Epithelial cell of prostate (primary cell): ENCODE measurements at regions not wholly inside any gene's neighbourhood (a gene's known extent, or its start where the extent isn't known, plus 50 kb on each side); places are given as distances from the start of the nearest gene placed in this dataset.
"Not testable (repeated sequence)": the region's sequence is repeated elsewhere in the genome, so short reads cannot be mapped to it uniquely, and the experiment has no call there.

Experiments
- DNase-seq: peaks from one replicate; pipeline ENCODE4 v3.0.0-alpha.2; 2011; ENCODE audit warnings: low read depth, low spot score
- H3K27ac ChIP-seq: fragments of 450-650 bp; 2 replicates; pipeline ENCODE4 v1.5.1; 2017; ENCODE audit warnings: mild to moderate bottlenecking

GRCh38 chr6:139708337-139709199, 334.1 kb upstream of the CITED2 start:
- no peak overlapping the region for H3K27ac ChIP-seq
- no peak for DNase-seq

GRCh38 chr6:139706912-139707311, 332.5 kb upstream of the CITED2 start:
- no peak overlapping the region for H3K27ac ChIP-seq
- DNase-seq: no peak

- H3K27ac ChIP-seq: no peak overlapping the region
- no peak for DNase-seq
These were observed 330.8 kb upstream of the CITED2 start for GRCh38 chr6:139705284-139705683.

GRCh38 chr6:139703780-139704179, 329.3 kb upstream of the CITED2 start:
- DNase-seq: no peak

GRCh38 chr6:139702706-139703105, 328.3 kb upstream of the CITED2 start:
- no peak overlapping the region for H3K27ac ChIP-seq

More at GRCh38 chr6:139703780-139704179, 329.3 kb upstream of the CITED2 start:
- no peak overlapping the region for H3K27ac ChIP-seq

GRCh38 chr6:139701695-139702094, 327.2 kb upstream of the CITED2 start:
- no peak overlapping the region for H3K27ac ChIP-seq
- no peak for DNase-seq

More at GRCh38 chr6:139702706-139703105, 328.3 kb upstream of the CITED2 start:
- no peak for DNase-seq

GRCh38 chr6:139701003-139701402, 326.6 kb upstream of the CITED2 start:
- no peak for DNase-seq
- H3K27ac ChIP-seq: no peak overlapping the region

GRCh38 chr6:139699911-139700310, 325.5 kb upstream of the CITED2 start:
- H3K27ac ChIP-seq: no peak overlapping the region
- no peak for DNase-seq

GRCh38 chr6:139699335-139699734, 324.9 kb upstream of the CITED2 start:
- no peak overlapping the region for H3K27ac ChIP-seq
- DNase-seq: no peak

- no peak for DNase-seq
These were observed 324.2 kb upstream of the CITED2 start for GRCh38 chr6:139698526-139699176.

GRCh38 chr6:139697856-139698255, 323.4 kb upstream of the CITED2 start:
- not testable (repeated sequence) for H3K27ac ChIP-seq, DNase-seq

More at GRCh38 chr6:139698526-139699176, 324.2 kb upstream of the CITED2 start:
- no peak overlapping the region for H3K27ac ChIP-seq

GRCh38 chr6:139696991-139697390, 322.5 kb upstream of the CITED2 start:
- not testable (repeated sequence) for H3K27ac ChIP-seq, DNase-seq

GRCh38 chr6:139695361-139695760, 320.9 kb upstream of the CITED2 start:
- H3K27ac ChIP-seq: no peak overlapping the region
- no peak for DNase-seq

GRCh38 chr6:139693735-139694134, 319.3 kb upstream of the CITED2 start:
- no peak for DNase-seq
- H3K27ac ChIP-seq: no peak overlapping the region

GRCh38 chr6:139690007-139690406, 315.6 kb upstream of the CITED2 start:
- DNase-seq: no peak
- no peak overlapping the region for H3K27ac ChIP-seq

- DNase-seq: no peak
These were observed 312.6 kb upstream of the CITED2 start for GRCh38 chr6:139687055-139687454.

GRCh38 chr6:139686308-139686707, 311.9 kb upstream of the CITED2 start:
- no peak for DNase-seq
- H3K27ac ChIP-seq: no peak overlapping the region

More at GRCh38 chr6:139687055-139687454, 312.6 kb upstream of the CITED2 start:
- no peak overlapping the region for H3K27ac ChIP-seq

- no peak overlapping the region for H3K27ac ChIP-seq
These were observed 310.6 kb upstream of the CITED2 start for GRCh38 chr6:139685009-139685408.

GRCh38 chr6:139680819-139681218, 306.4 kb upstream of the CITED2 start:
- DNase-seq: no peak
- no peak overlapping the region for H3K27ac ChIP-seq

More at GRCh38 chr6:139685009-139685408, 310.6 kb upstream of the CITED2 start:
- no peak for DNase-seq

GRCh38 chr6:139679516-139680179, 305.2 kb upstream of the CITED2 start:
- no peak for DNase-seq
- no peak overlapping the region for H3K27ac ChIP-seq

- DNase-seq: no peak
- H3K27ac ChIP-seq: no peak overlapping the region
These were observed 302.3 kb upstream of the CITED2 start for GRCh38 chr6:139676718-139677117.
